ENCODE measurements at regions not wholly inside any gene's neighbourhood (a gene's known extent, or its start where the extent isn't known, plus 50 kb on each side); places are given as distances from the start of the nearest gene placed in this dataset.

GRCh38 chr12:46558677-46559076 lies 186.1 kb upstream of the SLC38A2 start:
- dilution Hi-C loops (cut with MboI; ENCODE audit: extremely low pct_ligation_motif_present, low sequenced_read_pairs) = no loop called here
- no peak overlapping the region for H3K4me2 ChIP-seq (ENCODE audit: insufficient read depth, low read length)
- POLR2A ChIA-PET = no interaction called here
- no peak overlapping the region for H3K27ac ChIP-seq (ENCODE audit: insufficient read depth, low read depth, low read length)
- no peaks in the 10 kb centered on the region for H3K27me3 ChIP-seq (ENCODE audit: control insufficient read depth in 2 of 2, insufficient read depth in 2 of 2, low read length in 2 of 2)
- H3K9me3 ChIP-seq (replicated peaks; ENCODE audit: control insufficient read depth, insufficient read depth, low read length) = no peaks in the 10 kb centered on the region
- H2AFZ ChIP-seq (ENCODE audit: low read depth, low read length) = no peak overlapping the region
- H3K36me3 ChIP-seq (ENCODE audit: control insufficient read depth in 2 of 2, extremely low read depth in 1 of 2, insufficient read depth in 2 of 2, low read length in 2 of 2) = no peaks in the 10 kb centered on the region
- H3K4me1 ChIP-seq (ENCODE audit: control insufficient read depth, extremely low read depth, insufficient read depth, low read length) = peaks cover 37% of the 10 kb centered on the region
- BruUV-seq (replicated peaks) = no TSS peak
- DNase-seq (ENCODE audit: low read depth, low spot score) = no peak
- no peaks in the 10 kb centered on the region for H3K79me2 ChIP-seq (ENCODE audit: control insufficient read depth, insufficient read depth, low read length)
- no peaks in the 10 kb centered on the region for H3K9me1 ChIP-seq (replicated peaks; ENCODE audit: control insufficient read depth, extremely low read depth, insufficient read depth, low read length)
- no peak for FAIRE-seq
- intact Hi-C loops (cut with micrococcal nuclease) = no loop called here
- TF ChIP-seq CTCF (IDR thresholded peaks at IDR 0.05; ENCODE audit: extremely low read depth in 1 of 2, insufficient read depth in 1 of 2, low read depth in 1 of 2, low read length in 2 of 2) (no peak), POLR2AphosphoS5 (IDR thresholded peaks at IDR 0.05; ENCODE audit: insufficient read depth, low read depth, low read length) (no peak), MAX (IDR thresholded peaks at IDR 0.05; ENCODE audit: insufficient read depth, insufficient read length) (no peak), MYC (IDR thresholded peaks at IDR 0.05; ENCODE audit: low read depth, low read length) (no peak), JUN (IDR thresholded peaks at IDR 0.05; ENCODE audit: borderline replicate concordance, insufficient read depth, insufficient read length, low read depth) (no peak), POLR2A (IDR thresholded peaks at IDR 0.05; ENCODE audit: low read depth, low read length) (no peak), FOS (IDR thresholded peaks at IDR 0.05; ENCODE audit: borderline replicate concordance, insufficient read depth, low read length) (no peak), EZH2 (IDR thresholded peaks at IDR 0.05; ENCODE audit: borderline replicate concordance, low read depth, low read length, severe bottlenecking) (no peak), GATA2 (IDR thresholded peaks at IDR 0.05; ENCODE audit: insufficient read depth, insufficient read length, low read depth, low read length) (no peak)
- CTCF ChIA-PET = no interaction called here
- no peak overlapping the region for H3K9ac ChIP-seq (replicated peaks; ENCODE audit: extremely low read depth, insufficient read depth, low read length)
- H4K20me1 ChIP-seq (replicated peaks; ENCODE audit: control insufficient read depth, extremely low read depth, insufficient read depth, low read length) = no peaks in the 10 kb centered on the region
- no peak overlapping the region for H3K4me3 ChIP-seq (replicated peaks in 1 of 3; ENCODE audit: insufficient read depth in 1 of 3, low read depth in 1 of 3, low read length in 3 of 3)

Measured in endothelial cell of umbilical vein (primary cell).